ENCODE measurements at regions not wholly inside any gene's neighbourhood (a gene's known extent, or its start where the extent isn't known, plus 50 kb on each side); places are given as distances from the start of the nearest gene placed in this dataset.

DNA sequence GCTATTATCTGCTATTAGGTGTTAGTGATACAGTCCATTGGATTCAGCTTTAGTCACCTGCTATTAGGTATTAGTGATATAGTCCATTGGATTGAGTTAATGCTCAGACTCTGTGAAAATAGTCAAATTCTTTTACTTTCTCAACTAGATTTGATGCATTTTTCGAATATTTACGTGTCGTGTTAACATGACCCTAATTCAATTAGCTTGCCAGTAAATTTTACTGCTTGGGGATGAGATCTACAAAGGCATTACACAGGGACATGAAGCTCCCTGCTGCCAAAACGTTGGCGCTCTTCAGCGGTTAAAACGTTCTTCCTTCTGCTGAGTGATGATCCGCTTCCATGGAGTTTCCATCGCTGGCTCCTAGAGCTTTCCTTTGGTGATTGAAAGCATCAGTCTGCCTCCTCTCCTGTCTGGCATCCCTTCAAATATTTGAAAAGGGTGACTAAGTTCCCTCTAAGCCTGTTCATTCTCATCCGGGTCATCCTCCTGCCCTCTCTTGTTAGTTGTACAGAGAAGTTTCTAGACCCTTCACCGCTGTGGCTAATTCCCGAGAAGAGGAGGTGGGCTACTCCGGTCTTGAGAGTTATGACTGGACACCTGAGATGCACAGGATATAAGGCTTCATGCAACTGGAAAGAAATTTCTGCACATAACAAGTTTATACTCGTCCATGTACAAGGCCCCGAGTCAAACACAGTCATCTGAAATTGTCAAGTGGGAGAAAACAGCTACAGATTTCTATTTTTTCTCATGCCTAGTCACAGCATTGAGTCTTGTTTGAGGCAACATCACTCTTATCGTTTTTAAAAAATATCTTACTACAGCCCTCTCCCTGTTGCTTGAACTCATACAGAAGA lies 254.0 kb downstream of the KLF6 start:
- TF ChIP-seq, protein P1, sequence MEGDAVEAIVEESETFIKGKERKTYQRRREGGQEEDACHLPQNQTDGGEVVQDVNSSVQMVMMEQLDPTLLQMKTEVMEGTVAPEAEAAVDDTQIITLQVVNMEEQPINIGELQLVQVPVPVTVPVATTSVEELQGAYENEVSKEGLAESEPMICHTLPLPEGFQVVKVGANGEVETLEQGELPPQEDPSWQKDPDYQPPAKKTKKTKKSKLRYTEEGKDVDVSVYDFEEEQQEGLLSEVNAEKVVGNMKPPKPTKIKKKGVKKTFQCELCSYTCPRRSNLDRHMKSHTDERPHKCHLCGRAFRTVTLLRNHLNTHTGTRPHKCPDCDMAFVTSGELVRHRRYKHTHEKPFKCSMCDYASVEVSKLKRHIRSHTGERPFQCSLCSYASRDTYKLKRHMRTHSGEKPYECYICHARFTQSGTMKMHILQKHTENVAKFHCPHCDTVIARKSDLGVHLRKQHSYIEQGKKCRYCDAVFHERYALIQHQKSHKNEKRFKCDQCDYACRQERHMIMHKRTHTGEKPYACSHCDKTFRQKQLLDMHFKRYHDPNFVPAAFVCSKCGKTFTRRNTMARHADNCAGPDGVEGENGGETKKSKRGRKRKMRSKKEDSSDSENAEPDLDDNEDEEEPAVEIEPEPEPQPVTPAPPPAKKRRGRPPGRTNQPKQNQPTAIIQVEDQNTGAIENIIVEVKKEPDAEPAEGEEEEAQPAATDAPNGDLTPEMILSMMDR (IDR thresholded peaks at IDR 0.05; ENCODE audit: low read depth, low read length) = no peak
- TF ChIP-seq, protein P2, sequence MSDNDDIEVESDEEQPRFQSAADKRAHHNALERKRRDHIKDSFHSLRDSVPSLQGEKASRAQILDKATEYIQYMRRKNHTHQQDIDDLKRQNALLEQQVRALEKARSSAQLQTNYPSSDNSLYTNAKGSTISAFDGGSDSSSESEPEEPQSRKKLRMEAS (IDR thresholded peaks at IDR 0.05; ENCODE audit: low read depth, low read length) = no peak
